Epithelial cell of proximal tubule (primary cell): ENCODE measurements at regions not wholly inside any gene's neighbourhood (a gene's known extent, or its start where the extent isn't known, plus 50 kb on each side); places are given as distances from the start of the nearest gene placed in this dataset.

Experiments used
- DNase-seq: peaks from one replicate; pipeline ENCODE4 v3.0.0-alpha.2; 2011; ENCODE audit warnings: low read depth
- H3K4me3 ChIP-seq: 2 replicates; pipeline ENCODE4 v1.5.1; 2011; ENCODE audit warnings: low read depth, mild to moderate bottlenecking, low read length
- TF ChIP-seq, protein P1 (sequence below): conservative IDR thresholded peaks from 2 replicates; pipeline ENCODE4 v1.5.1; 2012; ENCODE audit warnings: low read depth, mild to moderate bottlenecking, low read length

DNA sequence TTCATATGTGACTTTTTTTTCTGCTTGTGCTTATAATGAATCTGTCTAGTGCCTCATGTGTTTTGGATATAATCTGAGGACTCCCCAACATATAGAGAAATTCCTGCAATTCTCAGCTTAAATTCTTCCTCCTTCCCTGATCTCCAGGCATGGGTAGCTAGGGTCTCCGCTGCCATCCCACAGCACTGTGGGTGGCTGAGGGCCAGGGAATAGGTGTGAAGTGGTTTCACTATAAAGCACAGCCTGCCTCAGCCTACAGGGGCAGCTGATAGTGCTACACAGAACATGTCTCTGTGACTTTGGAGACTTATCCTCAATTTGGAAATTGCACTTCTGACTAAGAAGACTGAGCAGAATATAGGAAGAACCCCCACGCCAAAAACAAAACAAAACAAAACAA, 137.3 kb upstream of the NABP1 start:
- DNase-seq, result no peak
- TF ChIP-seq, protein P1, sequence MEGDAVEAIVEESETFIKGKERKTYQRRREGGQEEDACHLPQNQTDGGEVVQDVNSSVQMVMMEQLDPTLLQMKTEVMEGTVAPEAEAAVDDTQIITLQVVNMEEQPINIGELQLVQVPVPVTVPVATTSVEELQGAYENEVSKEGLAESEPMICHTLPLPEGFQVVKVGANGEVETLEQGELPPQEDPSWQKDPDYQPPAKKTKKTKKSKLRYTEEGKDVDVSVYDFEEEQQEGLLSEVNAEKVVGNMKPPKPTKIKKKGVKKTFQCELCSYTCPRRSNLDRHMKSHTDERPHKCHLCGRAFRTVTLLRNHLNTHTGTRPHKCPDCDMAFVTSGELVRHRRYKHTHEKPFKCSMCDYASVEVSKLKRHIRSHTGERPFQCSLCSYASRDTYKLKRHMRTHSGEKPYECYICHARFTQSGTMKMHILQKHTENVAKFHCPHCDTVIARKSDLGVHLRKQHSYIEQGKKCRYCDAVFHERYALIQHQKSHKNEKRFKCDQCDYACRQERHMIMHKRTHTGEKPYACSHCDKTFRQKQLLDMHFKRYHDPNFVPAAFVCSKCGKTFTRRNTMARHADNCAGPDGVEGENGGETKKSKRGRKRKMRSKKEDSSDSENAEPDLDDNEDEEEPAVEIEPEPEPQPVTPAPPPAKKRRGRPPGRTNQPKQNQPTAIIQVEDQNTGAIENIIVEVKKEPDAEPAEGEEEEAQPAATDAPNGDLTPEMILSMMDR, result no peak
- H3K4me3 ChIP-seq, result no peak overlapping the region

DNA sequence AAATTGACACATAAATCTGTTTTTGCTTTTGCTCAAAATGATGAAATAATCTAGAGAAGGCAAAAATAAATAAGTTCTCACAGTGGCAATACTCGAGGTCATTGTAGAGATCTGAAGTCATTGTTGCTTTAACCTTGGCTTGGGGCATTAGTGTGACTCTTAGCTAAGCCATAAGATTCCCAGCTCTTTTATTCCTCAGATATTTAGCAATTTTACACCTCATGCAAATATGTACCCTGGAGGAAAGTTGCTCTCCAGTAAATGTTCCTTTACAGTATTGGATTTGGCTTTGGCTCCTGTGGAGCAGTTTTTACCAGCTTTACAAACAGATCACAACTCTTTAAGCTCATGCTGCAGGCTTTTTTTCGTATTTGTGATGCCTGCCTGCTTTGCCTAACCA, 134.2 kb upstream of the NABP1 start:
- no peak for DNase-seq
- no peak overlapping the region for H3K4me3 ChIP-seq
- TF ChIP-seq, protein P1, result no peak

DNA sequence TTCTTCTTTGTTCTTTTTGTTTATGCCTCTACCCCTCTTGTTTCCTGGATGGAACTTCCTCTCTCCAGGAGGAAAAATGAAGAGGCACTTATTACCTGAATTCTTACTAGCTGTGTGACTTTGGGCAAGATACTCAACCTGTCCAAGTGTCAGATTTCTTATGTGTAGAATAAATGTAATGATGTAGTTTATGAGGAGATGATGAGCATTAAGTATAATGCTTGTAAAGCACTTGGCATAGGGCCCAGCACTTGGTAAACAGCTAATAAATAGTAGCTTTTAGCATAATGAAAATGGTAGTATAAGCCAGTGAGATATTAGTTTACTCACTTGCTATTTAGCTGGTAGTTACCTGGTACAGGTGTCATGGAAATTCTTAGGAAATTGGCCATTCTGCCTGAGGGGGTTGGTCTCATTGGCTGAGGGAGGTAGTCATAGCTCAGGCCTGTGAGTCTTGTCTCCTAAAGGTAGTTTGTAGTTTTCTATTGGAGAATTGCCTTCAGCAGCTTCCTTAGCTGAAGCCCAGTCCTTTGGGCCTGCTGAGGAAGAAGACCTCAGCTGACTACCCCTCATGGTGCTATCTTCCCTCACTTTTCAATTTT, 133.4 kb upstream of the NABP1 start:
- TF ChIP-seq, protein P1, result no peak
- DNase-seq, result no peak
- H3K4me3 ChIP-seq, result no peak overlapping the region

DNA sequence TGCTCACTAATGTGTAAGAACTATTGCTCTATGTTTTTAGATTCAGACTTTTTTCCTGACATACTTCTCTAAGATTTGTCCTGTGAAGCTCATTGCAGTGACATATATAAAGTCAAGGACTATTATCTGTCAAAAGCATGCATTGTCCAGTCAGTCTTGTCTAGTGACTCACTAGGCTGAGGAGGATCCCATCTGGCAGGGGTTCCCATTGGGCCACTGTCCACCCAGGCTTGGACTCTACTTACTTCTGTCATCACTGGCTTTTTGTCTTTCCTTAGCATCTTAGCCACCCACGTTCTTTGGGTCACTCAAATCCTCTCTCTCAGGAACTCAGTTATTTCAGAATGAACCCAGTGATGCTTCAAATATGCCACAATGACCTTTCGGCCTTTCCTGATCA, 132.6 kb upstream of the NABP1 start:
- DNase-seq, result no peak
- H3K4me3 ChIP-seq, result no peak overlapping the region
- TF ChIP-seq, protein P1, result no peak

DNA sequence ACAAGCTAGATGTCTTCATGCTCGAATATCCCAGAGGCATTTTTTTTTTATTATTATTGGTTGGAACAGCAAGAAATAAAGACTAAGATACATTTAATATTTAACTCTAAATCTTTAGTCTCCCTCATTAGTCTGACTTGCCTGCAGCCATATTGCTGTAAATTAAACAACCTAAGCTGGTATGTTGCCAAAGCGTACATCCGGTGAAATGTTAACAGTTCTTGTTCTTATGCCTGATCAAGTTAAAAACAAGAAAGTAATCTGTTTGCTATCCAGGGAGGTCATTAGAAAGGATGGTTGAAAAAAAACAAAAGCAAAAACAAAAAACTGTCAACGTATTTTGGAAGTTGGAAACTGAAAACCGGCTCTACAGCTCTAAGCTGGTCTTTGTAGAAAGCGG, 125.9 kb upstream of the NABP1 start:
- TF ChIP-seq, protein P1, result no peak
- H3K4me3 ChIP-seq, result no peak overlapping the region
- no peak for DNase-seq

DNA sequence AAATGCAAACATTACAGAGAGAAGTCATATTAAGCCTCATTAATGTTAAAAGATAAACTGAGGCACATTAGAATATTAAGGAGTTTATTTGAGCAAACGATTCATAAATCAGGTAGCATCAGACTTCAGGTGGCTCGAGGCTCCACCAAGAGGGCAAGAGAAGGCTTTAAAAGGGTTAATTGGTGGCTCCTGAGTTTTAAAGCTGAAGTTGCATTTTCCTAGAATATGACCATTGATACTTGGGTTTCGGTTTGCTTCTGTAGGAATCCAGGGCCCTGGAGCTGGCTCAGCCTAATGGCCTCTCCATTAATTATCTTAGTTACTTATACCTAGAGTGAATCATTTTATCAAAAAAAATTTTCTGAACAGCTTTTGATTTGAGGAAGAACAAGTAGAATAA, 123.7 kb upstream of the NABP1 start:
- H3K4me3 ChIP-seq, result no peak overlapping the region
- DNase-seq, result no peak

More for the DNA sequence above, 123.7 kb upstream of the NABP1 start:
- TF ChIP-seq, protein P1, result no peak
